PC-9 (cell line): ENCODE measurements at regions not wholly inside any gene's neighbourhood (a gene's known extent, or its start where the extent isn't known, plus 50 kb on each side); places are given as distances from the start of the nearest gene placed in this dataset.

Experiments used
- BruUV-seq: library from RNA; stranded (reverse); fragments of 400-500 nt; replicated peaks from 2 replicates; lab custom pipeline; 2021; lab: Mats Ljungman, UMichigan
- CTCF ChIA-PET: fragments of 300-600 bp; sonication (Branson Sonifier 250); formaldehyde crosslinking; loops from one replicate; lab custom pipeline; 2022; ENCODE audit warnings: antibody characterized with exemption; lab: Charles Lee
- POLR2A ChIA-PET: fragments of 300-600 bp; sonication (Branson Sonifier 250); formaldehyde crosslinking; loops from one replicate; lab custom pipeline; 2022; ENCODE audit warnings: antibody characterized with exemption; ENCODE audit not compliant: unreplicated experiment; lab: Charles Lee
- DNase-seq, 2 experiments: peaks; one replicate each; pipeline versions ENCODE4 v3.0.0 to v3.0.0-alpha.2; 2015 to 2022; ENCODE audit warnings: mixed read lengths in 1 of 2
- H2AFZ ChIP-seq: fragments of 200-600 bp; sonication (generic); 2 replicates; pipeline ENCODE4 v1.8.1; 2017; ENCODE audit warnings: antibody characterized with exemption
- H3F3A ChIP-seq: fragments of 200-600 bp; sonication (generic); 2 replicates; pipeline ENCODE4 v1.8.1; 2017; ENCODE audit warnings: antibody characterized with exemption, mild to moderate bottlenecking, low read depth; ENCODE audit not compliant: insufficient read depth
- H3K27ac ChIP-seq: fragments of 200-600 bp; sonication (generic); 2 replicates; pipeline ENCODE4 v1.6.1; 2016; ENCODE audit warnings: mixed run types
- H3K27me3 ChIP-seq: fragments of 200-600 bp; sonication (generic); 2 replicates; pipeline ENCODE4 v1.6.1; 2016; ENCODE audit warnings: low read depth, mixed run types; ENCODE audit not compliant: insufficient read depth
- H3K36me3 ChIP-seq: fragments of 200-600 bp; sonication (generic); 2 replicates; pipeline ENCODE4 v1.6.1; 2016; ENCODE audit warnings: low read depth, mixed run types
- H3K4me1 ChIP-seq: fragments of 200-600 bp; sonication (generic); replicated peaks from 2 replicates; pipeline ENCODE4 v1.6.1; 2016; ENCODE audit warnings: mixed run types; ENCODE audit not compliant: insufficient read depth
- H3K4me2 ChIP-seq: fragments of 200-600 bp; sonication (generic); 2 replicates; pipeline ENCODE4 v1.6.1; 2017; ENCODE audit warnings: mixed run types
- H3K4me3 ChIP-seq: fragments of 200-600 bp; sonication (generic); 2 replicates; pipeline ENCODE4 v1.6.1; 2016; ENCODE audit warnings: mixed run types
- H3K79me2 ChIP-seq: fragments of 200-600 bp; sonication (generic); 2 replicates; pipeline ENCODE4 v1.6.1; 2017; ENCODE audit warnings: low read depth, mixed run types
- H3K9me2 ChIP-seq: fragments of 200-600 bp; sonication (generic); 2 replicates; pipeline ENCODE4 v1.8.1; 2017; ENCODE audit warnings: mild to moderate bottlenecking; ENCODE audit not compliant: insufficient read depth
- H3K9me3 ChIP-seq: fragments of 200-600 bp; sonication (generic); 2 replicates; pipeline ENCODE4 v1.8.1; 2016; ENCODE audit warnings: low read depth; ENCODE audit not compliant: insufficient read depth
- H4K20me1 ChIP-seq: fragments of 200-600 bp; sonication (generic); 2 replicates; pipeline ENCODE4 v1.8.1; 2017; ENCODE audit not compliant: insufficient read depth
- CTCF ChIP-seq: fragments of 200-600 bp; sonication (generic); conservative IDR thresholded peaks from 2 replicates; pipeline ENCODE4 v1.6.1; 2017; ENCODE audit warnings: mixed run types, antibody characterized with exemption, mild to moderate bottlenecking, moderate library complexity
- EZH2 ChIP-seq: fragments of 200-600 bp; sonication (generic); IDR thresholded peaks from 2 replicates; pipeline ENCODE4 v1.8.0; 2017; ENCODE audit warnings: antibody characterized with exemption, low read depth
- intact Hi-C: fragments of 100-400 bp; cut with micrococcal nuclease; formaldehyde crosslinking; loops from one replicate; pipeline ENCODE4 v1.10.0; 2022; ENCODE audit not compliant: unreplicated experiment

GRCh38 chr4:126954537-126955291, 678.0 kb upstream of the INTU start:
- Histone ChIP-seq H3K4me2 (no peak overlapping the region), H3K27me3 (no peaks in the 10 kb centered on the region), H3K36me3 (no peaks in the 10 kb centered on the region), H3K79me2 (no peaks in the 10 kb centered on the region), H2AFZ (no peak overlapping the region), H3K4me3 (no peak overlapping the region), H4K20me1 (no peaks in the 10 kb centered on the region), H3K4me1 (no peaks in the 10 kb centered on the region), H3F3A (no peaks in the 10 kb centered on the region), H3K9me2 (no peaks in the 10 kb centered on the region), H3K27ac (no peak overlapping the region), H3K9me3 (no peaks in the 10 kb centered on the region)
- ChIA-PET POLR2A (no interaction called here), CTCF (no interaction called here)
- TF ChIP-seq EZH2 (no peak), CTCF (no peak)
- intact Hi-C loops, result no loop called here
- no TSS peak for BruUV-seq
- no peak for DNase-seq

DNA sequence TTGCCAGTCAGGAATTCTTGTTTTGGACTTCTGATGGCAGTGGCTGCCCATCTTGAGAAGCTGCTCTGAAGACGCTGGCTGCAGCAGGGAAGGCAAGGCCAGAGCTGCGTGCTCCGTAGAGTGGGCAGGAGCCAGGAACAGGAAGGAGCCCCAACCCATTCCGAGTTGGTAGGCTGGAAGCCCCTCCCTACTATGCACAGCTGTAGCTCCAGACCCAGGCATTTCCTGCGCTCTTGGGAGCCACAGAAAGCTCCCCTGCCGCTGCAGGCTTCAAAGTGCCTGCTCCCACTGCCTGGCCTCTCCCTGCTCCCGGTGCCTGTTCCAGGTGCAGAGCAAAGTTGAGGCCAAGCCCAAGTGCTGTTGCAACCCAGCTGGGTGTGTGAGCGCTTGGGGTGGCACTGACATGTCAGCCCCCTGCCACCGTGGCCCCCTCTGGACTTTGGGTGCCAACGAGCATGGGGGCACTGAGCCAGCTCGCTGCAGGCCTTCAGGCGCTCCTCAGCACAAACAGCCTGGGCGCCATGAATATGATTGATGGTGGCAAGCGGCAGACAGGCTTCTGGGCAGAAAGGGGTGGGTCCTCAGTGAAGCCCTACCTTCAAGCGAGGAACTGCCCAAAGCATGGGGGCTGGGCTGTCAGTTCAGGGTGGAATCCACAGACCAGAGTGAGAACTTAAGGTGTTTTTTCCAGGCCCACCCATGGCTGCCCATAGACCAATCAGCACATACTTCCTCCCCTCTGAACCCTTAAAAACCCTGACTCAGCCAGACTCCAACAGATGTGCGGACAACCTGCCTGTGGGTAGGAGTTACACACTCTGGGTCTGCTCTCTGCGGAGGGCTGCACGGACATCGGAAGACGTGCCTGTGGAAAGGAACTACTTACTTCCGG, 677.2 kb upstream of the INTU start:
- Histone ChIP-seq H3K4me1 (no peaks in the 10 kb centered on the region), H3K9me3 (no peaks in the 10 kb centered on the region), H2AFZ (no peak overlapping the region), H4K20me1 (no peaks in the 10 kb centered on the region), H3K4me3 (no peak overlapping the region), H3K27ac (no peak overlapping the region), H3K36me3 (no peaks in the 10 kb centered on the region), H3F3A (no peaks in the 10 kb centered on the region), H3K79me2 (no peaks in the 10 kb centered on the region), H3K27me3 (no peaks in the 10 kb centered on the region), H3K4me2 (no peak overlapping the region), H3K9me2 (no peaks in the 10 kb centered on the region)
- ChIA-PET CTCF (no interaction called here), POLR2A (no interaction called here)
- no TSS peak for BruUV-seq
- DNase-seq, result no peak
- TF ChIP-seq EZH2, result no peak
- TF ChIP-seq CTCF, result no peak
- intact Hi-C loops, result no loop called here

- no peaks in the 10 kb centered on the region for H3K4me1 ChIP-seq
- no peak overlapping the region for H3K4me2 ChIP-seq
- intact Hi-C loops, result no loop called here
- POLR2A ChIA-PET, result no interaction called here
- DNase-seq, result no peak
- H3K9me2 ChIP-seq, result no peaks in the 10 kb centered on the region
- H3K79me2 ChIP-seq, result no peaks in the 10 kb centered on the region
- no peak overlapping the region for H3K4me3 ChIP-seq
- H2AFZ ChIP-seq, result no peak overlapping the region
- TF ChIP-seq EZH2 (no peak), CTCF (no peak)
- no peaks in the 10 kb centered on the region for H4K20me1 ChIP-seq
- H3K27ac ChIP-seq, result no peak overlapping the region
- CTCF ChIA-PET, result no interaction called here
- H3K9me3 ChIP-seq, result no peaks in the 10 kb centered on the region
- BruUV-seq, result no TSS peak
- no peaks in the 10 kb centered on the region for H3K36me3 ChIP-seq
- no peaks in the 10 kb centered on the region for H3F3A ChIP-seq
- H3K27me3 ChIP-seq, result no peaks in the 10 kb centered on the region
These were observed 676.4 kb upstream of the INTU start for GRCh38 chr4:126956184-126956897.
